ENCODE measurements at regions not wholly inside any gene's neighbourhood (a gene's known extent, or its start where the extent isn't known, plus 50 kb on each side); places are given as distances from the start of the nearest gene placed in this dataset.

- no peaks in the 10 kb centered on the region for H4K20me1 ChIP-seq (ENCODE audit: insufficient read depth, low read length, poor library complexity, severe bottlenecking)
- H3K27me3 ChIP-seq (ENCODE audit: insufficient read depth, low read length, poor library complexity, severe bottlenecking) = no peaks in the 10 kb centered on the region
- H3K4me3 ChIP-seq (ENCODE audit: low read length, poor library complexity, severe bottlenecking) = no peak overlapping the region
- H3K9me2 ChIP-seq (replicated peaks; ENCODE audit: low read depth, low read length) = no peaks in the 10 kb centered on the region
- no peaks in the 10 kb centered on the region for H3K79me2 ChIP-seq (ENCODE audit: insufficient read depth, low read length)
- H3F3A ChIP-seq (ENCODE audit: low read depth) = no peaks in the 10 kb centered on the region
- TF ChIP-seq EZH2phosphoT487 (IDR thresholded peaks at IDR 0.05; ENCODE audit: borderline replicate concordance) (no peak), CTCF (conservative IDR thresholded peaks at IDR 0.05; ENCODE audit: low read length) (no peak)
- no peak overlapping the region for H3K9ac ChIP-seq (ENCODE audit: low read depth, low read length, poor library complexity, severe bottlenecking)
- H3K4me1 ChIP-seq (ENCODE audit: insufficient read depth, low read length, poor library complexity, severe bottlenecking) = no peaks in the 10 kb centered on the region
- H3K36me3 ChIP-seq (ENCODE audit: insufficient read depth, low read length) = no peaks in the 10 kb centered on the region
- no peaks in the 10 kb centered on the region; the same call in 1 of the 2 replicates for H3K9me3 ChIP-seq (ENCODE audit: insufficient read depth, low read depth, low read length)
- H2AFZ ChIP-seq (ENCODE audit: low read length) = no peak overlapping the region
- no peak overlapping the region for H3K4me2 ChIP-seq (ENCODE audit: low read depth, low read length, poor library complexity, severe bottlenecking)
Measured at GRCh38 chr9:108618906-108619550, 236.8 kb downstream of the ACTL7B start.

DNA sequence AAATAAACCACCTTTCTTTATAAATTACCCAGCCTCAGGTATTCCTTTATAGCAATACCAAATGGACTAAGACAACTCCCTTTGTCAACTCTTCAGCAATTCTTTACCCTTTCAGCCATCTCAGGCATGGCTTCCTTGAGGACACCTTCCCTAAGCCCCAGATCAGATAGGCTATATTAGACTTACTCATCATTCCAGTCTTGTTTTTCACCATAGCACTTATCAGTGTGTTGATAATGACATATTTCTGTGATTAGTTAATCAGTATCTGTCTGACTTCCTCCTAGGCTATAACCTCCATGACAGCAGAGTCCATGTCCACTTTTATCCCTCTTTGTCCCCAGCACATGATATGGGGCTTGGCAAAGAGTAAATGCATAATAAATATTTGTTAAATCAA is 238.1 kb downstream of the ACTL7B start:
- H3K9ac ChIP-seq (ENCODE audit: low read depth, low read length, poor library complexity, severe bottlenecking) = no peak overlapping the region
- no peaks in the 10 kb centered on the region for H4K20me1 ChIP-seq (ENCODE audit: insufficient read depth, low read length, poor library complexity, severe bottlenecking)
- no peaks in the 10 kb centered on the region for H3K4me1 ChIP-seq (ENCODE audit: insufficient read depth, low read length, poor library complexity, severe bottlenecking)
- no peaks in the 10 kb centered on the region for H3F3A ChIP-seq (ENCODE audit: low read depth)
- TF ChIP-seq EZH2phosphoT487 (IDR thresholded peaks at IDR 0.05; ENCODE audit: borderline replicate concordance) (no peak), CTCF (conservative IDR thresholded peaks at IDR 0.05; ENCODE audit: low read length) (no peak)
- no peaks in the 10 kb centered on the region for H3K79me2 ChIP-seq (ENCODE audit: insufficient read depth, low read length)
- H3K36me3 ChIP-seq (ENCODE audit: insufficient read depth, low read length) = no peaks in the 10 kb centered on the region
- H3K27me3 ChIP-seq (ENCODE audit: insufficient read depth, low read length, poor library complexity, severe bottlenecking) = no peaks in the 10 kb centered on the region
- no peaks in the 10 kb centered on the region for H3K9me2 ChIP-seq (replicated peaks; ENCODE audit: low read depth, low read length)
- no peaks in the 10 kb centered on the region; the same call in 1 of the 2 replicates for H3K9me3 ChIP-seq (ENCODE audit: insufficient read depth, low read depth, low read length)
- H3K4me2 ChIP-seq (ENCODE audit: low read depth, low read length, poor library complexity, severe bottlenecking) = no peak overlapping the region
- no peak overlapping the region for H3K4me3 ChIP-seq (ENCODE audit: low read length, poor library complexity, severe bottlenecking)
- no peak overlapping the region for H2AFZ ChIP-seq (ENCODE audit: low read length)

- no peak overlapping the region for H3K4me2 ChIP-seq (ENCODE audit: low read depth, low read length, poor library complexity, severe bottlenecking)
- no peaks in the 10 kb centered on the region for H4K20me1 ChIP-seq (ENCODE audit: insufficient read depth, low read length, poor library complexity, severe bottlenecking)
- no peak overlapping the region for H2AFZ ChIP-seq (ENCODE audit: low read length)
- no peaks in the 10 kb centered on the region for H3F3A ChIP-seq (ENCODE audit: low read depth)
- H3K9ac ChIP-seq (ENCODE audit: low read depth, low read length, poor library complexity, severe bottlenecking) = no peak overlapping the region
- H3K9me3 ChIP-seq (ENCODE audit: insufficient read depth, low read depth, low read length) = no peaks in the 10 kb centered on the region; the same call in 1 of the 2 replicates
- no peak overlapping the region for H3K4me3 ChIP-seq (ENCODE audit: low read length, poor library complexity, severe bottlenecking)
- no peaks in the 10 kb centered on the region for H3K4me1 ChIP-seq (ENCODE audit: insufficient read depth, low read length, poor library complexity, severe bottlenecking)
- H3K9me2 ChIP-seq (replicated peaks; ENCODE audit: low read depth, low read length) = no peaks in the 10 kb centered on the region
- H3K79me2 ChIP-seq (ENCODE audit: insufficient read depth, low read length) = no peaks in the 10 kb centered on the region
- no peaks in the 10 kb centered on the region for H3K27me3 ChIP-seq (ENCODE audit: insufficient read depth, low read length, poor library complexity, severe bottlenecking)
- H3K36me3 ChIP-seq (ENCODE audit: insufficient read depth, low read length) = no peaks in the 10 kb centered on the region
- TF ChIP-seq CTCF (conservative IDR thresholded peaks at IDR 0.05; ENCODE audit: low read length) (no peak), EZH2phosphoT487 (IDR thresholded peaks at IDR 0.05; ENCODE audit: borderline replicate concordance) (no peak)
Measured at GRCh38 chr9:108615152-108615551, 240.6 kb downstream of the ACTL7B start.

Data from Loucy (cell line).